GM21360 (cell line): ENCODE measurements at regions not wholly inside any gene's neighbourhood (a gene's known extent, or its start where the extent isn't known, plus 50 kb on each side); places are given as distances from the start of the nearest gene placed in this dataset.

Experiments used
- ATAC-seq: cut with Tn5 transposase; IDR thresholded peaks from one replicate; pipeline ENCODE4 v1.9.1; 2021; ENCODE audit warnings: mild to moderate bottlenecking, moderate library complexity; ENCODE audit not compliant: unreplicated experiment

GRCh38 chr3:178302966-178303930, 233.0 kb upstream of the KCNMB2 start:
- ATAC-seq, result no peak

GRCh38 chr3:178304758-178305467, 231.3 kb upstream of the KCNMB2 start:
- ATAC-seq, result no peak

GRCh38 chr3:178306432-178307115, 229.7 kb upstream of the KCNMB2 start:
- ATAC-seq, result no peak

- ATAC-seq, result no peak
Measured at GRCh38 chr3:178308771-178309170, 227.5 kb upstream of the KCNMB2 start.

GRCh38 chr3:178310949-178311348, 225.3 kb upstream of the KCNMB2 start:
- no peak for ATAC-seq

GRCh38 chr3:178313716-178314115, 222.5 kb upstream of the KCNMB2 start:
- ATAC-seq, result no peak

GRCh38 chr3:178318340-178318739, 217.9 kb upstream of the KCNMB2 start:
- ATAC-seq, result no peak

GRCh38 chr3:178318941-178319816, 217.1 kb upstream of the KCNMB2 start:
- ATAC-seq, result no peak

- ATAC-seq, result no peak
Measured at GRCh38 chr3:178320456-178321351, 215.5 kb upstream of the KCNMB2 start.

- ATAC-seq, result no peak
Measured at GRCh38 chr3:178324356-178324755, 211.9 kb upstream of the KCNMB2 start.

GRCh38 chr3:178325330-178325729, 210.9 kb upstream of the KCNMB2 start:
- ATAC-seq, result no peak

GRCh38 chr3:178329936-178330335, 206.3 kb upstream of the KCNMB2 start:
- no peak for ATAC-seq

- no peak for ATAC-seq
Measured at GRCh38 chr3:178334239-178334638, 202.0 kb upstream of the KCNMB2 start.

- no peak for ATAC-seq
Measured at GRCh38 chr3:178336336-178336735, 199.9 kb upstream of the KCNMB2 start.

GRCh38 chr3:178340506-178340905, 195.7 kb upstream of the KCNMB2 start:
- ATAC-seq, result no peak

- ATAC-seq, result no peak
Measured at GRCh38 chr3:178341636-178342035, 194.6 kb upstream of the KCNMB2 start.

GRCh38 chr3:178342111-178342510, 194.1 kb upstream of the KCNMB2 start:
- no peak for ATAC-seq

GRCh38 chr3:178343433-178344038, 192.7 kb upstream of the KCNMB2 start:
- ATAC-seq, result no peak

GRCh38 chr3:178345944-178346343, 190.3 kb upstream of the KCNMB2 start:
- no peak for ATAC-seq
